Prostate gland (tissue), 2 donors: ENCODE measurements at regions not wholly inside any gene's neighbourhood (a gene's known extent, or its start where the extent isn't known, plus 50 kb on each side); places are given as distances from the start of the nearest gene placed in this dataset.

Experiments
- CTCF ChIP-seq, 4 experiments: fragments of 200-600 bp in 2 of 4; fragments of 450-650 bp in 2 of 4; sonication (generic) in 2 of 4; IDR thresholded peaks; 1 replicate in 3 of 4; 2 replicates in 1 of 4; pipeline ENCODE4 v1.5.1; 2016 to 2019; ENCODE audit warnings: antibody characterized with exemption in 4 of 4, mild to moderate bottlenecking in 2 of 4, moderate library complexity in 2 of 4
- POLR2A ChIP-seq: fragments of 450-650 bp; IDR thresholded peaks from one replicate; pipeline ENCODE4 v1.6.1; 2016; ENCODE audit warnings: antibody characterized with exemption, mild to moderate bottlenecking

GRCh38 chr3:55297245-55297644 lies 189.9 kb downstream of the WNT5A start:
- TF ChIP-seq POLR2A (no peak), CTCF (IDR thresholded peaks at IDR 0.05) (no peak)
